HCT116 (cell line): ENCODE measurements at regions not wholly inside any gene's neighbourhood (a gene's known extent, or its start where the extent isn't known, plus 50 kb on each side); places are given as distances from the start of the nearest gene placed in this dataset.

Source experiments
- ATAC-seq: fragments of 200-7000 bp; cut with Tn5 transposase; 2 replicates; pipeline ENCODE4 v1.9.1; 2020; ENCODE audit warnings: mild to moderate bottlenecking, moderate library complexity
- BruUV-seq: library from RNA; stranded (reverse); fragments of 400-500 nt; replicated peaks from 2 replicates; lab custom pipeline; 2021; lab: Mats Ljungman, UMichigan
- CTCF ChIA-PET: fragments of 300-600 bp; sonication (Branson Sonifier 250); formaldehyde crosslinking; loops from one replicate; lab custom pipeline; 2021; ENCODE audit warnings: antibody characterized with exemption; lab: Charles Lee
- POLR2A ChIA-PET: fragments of 300-600, 350-600 bp; sonication (Branson Sonifier 250); formaldehyde crosslinking; loops from one replicate; lab custom pipeline; 2021; ENCODE audit warnings: antibody characterized with exemption; lab: Charles Lee
- RAD21 ChIA-PET, 2 experiments: fragments of 300-600 bp; sonication (Branson Sonifier 250); formaldehyde crosslinking; loops; one replicate each; lab custom pipeline; 2023; ENCODE audit warnings: low total read pairs in 2 of 2; ENCODE audit not compliant: uncharacterized antibody in 2 of 2, unreplicated experiment in 2 of 2, low non-redundant PET in 1 of 2; lab: Charles Lee
- DNase-seq: peaks from one replicate; pipeline ENCODE4 v3.0.0-alpha.2; 2010; ENCODE audit warnings: low read depth, low spot score
- H2AFZ ChIP-seq: fragments of 200-600 bp; shearing (Covaris generic), sonication (generic); 2 replicates; pipeline ENCODE4 v1.6.1; 2017; ENCODE audit warnings: low read depth, mixed run types, mixed read lengths, antibody characterized with exemption, low read length; ENCODE audit not compliant: poor library complexity, severe bottlenecking
- H3K27ac ChIP-seq: 2 replicates; pipeline ENCODE4 v1.5.1; 2012; ENCODE audit warnings: low read depth, low read length
- H3K27me3 ChIP-seq: fragments of 200-600 bp; sonication (generic); 2 replicates; pipeline ENCODE4 v1.6.1; 2016; ENCODE audit warnings: mixed run types, low read length, mixed read lengths; ENCODE audit not compliant: insufficient read depth
- H3K36me3 ChIP-seq, 2 experiments: fragments of 200-500 bp in 1 of 2; fragments of 200-600 bp in 1 of 2; sonication (Bioruptor generic) in 1 of 2; sonication (generic) in 1 of 2; 2 replicates each; pipeline versions ENCODE4 v1.5.1 to v1.6.1; 2014 to 2016; ENCODE audit warnings: low read length in 2 of 2, inconsistent platforms in 1 of 2, mixed read lengths in 1 of 2, mixed run types in 1 of 2; ENCODE audit not compliant: insufficient read depth in 2 of 2, control insufficient read depth in 1 of 2
- H3K4me1 ChIP-seq, 2 experiments: fragments of 200-600 bp in 1 of 2; sonication (generic) in 1 of 2; 2 replicates each; pipeline versions ENCODE4 v1.5.1 to v1.6.1; 2012 to 2017; ENCODE audit warnings: low read length in 2 of 2, inconsistent platforms in 1 of 2, mild to moderate bottlenecking in 1 of 2, mixed read lengths in 1 of 2, mixed run types in 1 of 2, moderate library complexity in 1 of 2; ENCODE audit not compliant: insufficient read depth in 2 of 2, control insufficient read depth in 1 of 2
- H3K4me2 ChIP-seq: fragments of 200-600 bp; sonication (generic); 2 replicates; pipeline ENCODE4 v1.6.1; 2017; ENCODE audit warnings: mixed run types, low read length, mixed read lengths
- H3K4me3 ChIP-seq, 2 experiments: fragments of 200-600 bp in 1 of 2; sonication (generic) in 1 of 2; replicated peaks in 1 of 2; 2 replicates each; pipeline ENCODE4 v1.5.1; 2011 to 2016; ENCODE audit warnings: low read length in 2 of 2, control low read depth in 1 of 2, low read depth in 1 of 2, mild to moderate bottlenecking in 1 of 2, mixed read lengths in 1 of 2, mixed run types in 1 of 2
- H3K79me2 ChIP-seq: fragments of 200-600 bp; sonication (generic); 2 replicates; pipeline ENCODE4 v1.6.1; 2017; ENCODE audit warnings: mild to moderate bottlenecking, mixed run types, low read length, moderate library complexity, mixed read lengths; ENCODE audit not compliant: insufficient read depth
- H3K9ac ChIP-seq: fragments of 200-600 bp; sonication (generic); 2 replicates; pipeline ENCODE4 v1.6.1; 2016; ENCODE audit warnings: low read length, mixed read lengths
- H3K9me2 ChIP-seq: fragments of 200-600 bp; sonication (generic), shearing (Covaris generic); 2 replicates; pipeline ENCODE4 v1.6.1; 2017; ENCODE audit warnings: mixed run types, mild to moderate bottlenecking, moderate library complexity; ENCODE audit not compliant: insufficient read depth
- H3K9me3 ChIP-seq, 2 experiments: fragments of 200-500 bp in 1 of 2; fragments of 200-600 bp in 1 of 2; sonication (Bioruptor generic) in 1 of 2; sonication (generic) in 1 of 2; 2 replicates each; pipeline ENCODE4 v1.6.1; 2014 to 2017; ENCODE audit warnings: low read length in 2 of 2, mixed read lengths in 2 of 2, inconsistent platforms in 1 of 2, low read depth in 1 of 2, mild to moderate bottlenecking in 1 of 2, mixed run types in 1 of 2, moderate library complexity in 1 of 2; ENCODE audit not compliant: control insufficient read depth in 1 of 2, insufficient read depth in 1 of 2
- H4K20me1 ChIP-seq: fragments of 200-600 bp; sonication (generic), shearing (Covaris generic); 2 replicates; pipeline ENCODE4 v1.6.1; 2017; ENCODE audit warnings: mixed run types, mild to moderate bottlenecking, moderate library complexity; ENCODE audit not compliant: insufficient read depth
- CEBPB ChIP-seq: IDR thresholded peaks from 2 replicates; pipeline ENCODE4 v1.6.1; 2012; ENCODE audit warnings: low read depth
- CTCF ChIP-seq, 3 experiments: fragments of 200-600 bp in 1 of 3; sonication (generic) in 1 of 3; IDR thresholded peaks in 2 of 3; conservative IDR thresholded peaks in 1 of 3; 2 replicates each; pipeline ENCODE4 v1.5.1; 2012 to 2017; ENCODE audit warnings: low read depth in 2 of 3, low read length in 2 of 3, antibody characterized with exemption in 1 of 3, borderline replicate concordance in 1 of 3, control low read depth in 1 of 3, mild to moderate bottlenecking in 1 of 3, mixed read lengths in 1 of 3, mixed run types in 1 of 3, moderate library complexity in 1 of 3; ENCODE audit not compliant: insufficient read depth in 1 of 3
- MAX ChIP-seq: IDR thresholded peaks from 2 replicates; pipeline ENCODE4 v1.6.1; 2012
- POLR2AphosphoS5 ChIP-seq: IDR thresholded peaks from 2 replicates; pipeline ENCODE4 v1.6.1; 2011; ENCODE audit warnings: mild to moderate bottlenecking, low read depth, low read length, moderate library complexity
- RAD21 ChIP-seq: IDR thresholded peaks from 2 replicates; pipeline ENCODE4 v1.6.1; 2012; ENCODE audit warnings: low read depth, mild to moderate bottlenecking
- REST ChIP-seq: IDR thresholded peaks from 2 replicates; pipeline ENCODE4 v1.6.1; 2012; ENCODE audit warnings: low read depth
- SRF ChIP-seq: IDR thresholded peaks from 2 replicates; pipeline ENCODE4 v1.6.1; 2012; ENCODE audit warnings: low read depth
- TCF7L2 ChIP-seq: IDR thresholded peaks from 2 replicates; pipeline ENCODE4 v1.7.0; 2011; ENCODE audit warnings: borderline replicate concordance, inconsistent platforms; ENCODE audit not compliant: insufficient read depth, insufficient read length; ENCODE audit errors: extremely low read depth
- intact Hi-C: fragments of 100-400 bp; cut with micrococcal nuclease; formaldehyde crosslinking; loops from 2 replicates; pipeline ENCODE4 v1.10.0; 2022

GRCh38 chr5:112555197-112555596, 136.1 kb upstream of the EPB41L4A start:
- Histone ChIP-seq H3K9ac (no peak overlapping the region), H3K4me3 (no peak overlapping the region), H3K4me1 (no peaks in the 10 kb centered on the region), H3K4me2 (no peak overlapping the region), H3K79me2 (no peaks in the 10 kb centered on the region), H2AFZ (no peak overlapping the region), H3K27me3 (peaks cover 8% of the 10 kb centered on the region; the same call in 1 of the 2 replicates), H4K20me1 (no peaks in the 10 kb centered on the region), H3K9me2 (no peaks in the 10 kb centered on the region), H3K9me3 (no peaks in the 10 kb centered on the region), H3K27ac (no peak overlapping the region), H3K36me3 (no peaks in the 10 kb centered on the region)
- intact Hi-C loops, result no loop called here
- DNase-seq, result no peak
- RAD21 ChIA-PET, result no interaction called here
- no TSS peak for BruUV-seq
- POLR2A ChIA-PET, result no interaction called here
- CTCF ChIA-PET, result interaction anchor here (1.5 to 2.5 kb wide), 2 partner anchors 9 to 202 kb away, joined by 3 to 12 read pairs; no protein-coding TSS in a partner anchor
- TF ChIP-seq TCF7L2 (no peak), RAD21 (no peak), CTCF (IDR thresholded peaks at IDR 0.05 in 2 of 3, conservative IDR thresholded peaks at IDR 0.05 in 1 of 3; ENCODE audit: borderline replicate concordance in 1 of 3, insufficient read depth in 1 of 3, low read depth in 2 of 3, low read length in 2 of 3) (no peak), POLR2AphosphoS5 (no peak), REST (no peak), SRF (no peak), MAX (no peak), CEBPB (no peak)
- ATAC-seq, result no peak
